ENCODE measurements at regions not wholly inside any gene's neighbourhood (a gene's known extent, or its start where the extent isn't known, plus 50 kb on each side); places are given as distances from the start of the nearest gene placed in this dataset.

GRCh38 chr20:58071298-58071697 lies 157.2 kb downstream of the ANKRD60 start (continued):
- TF ChIP-seq CHD7 (IDR thresholded peaks at IDR 0.05; ENCODE audit: insufficient replicate concordance, low read length) (no peak), RNF2 (IDR thresholded peaks at IDR 0.05; ENCODE audit: borderline replicate concordance, low read depth, low read length, missing control alignments, poor library complexity, severe bottlenecking) (no peak), CBX8 (IDR thresholded peaks at IDR 0.05; ENCODE audit: borderline replicate concordance, low read depth, low read length) (no peak), ATF2 (IDR thresholded peaks at IDR 0.05; ENCODE audit: low read length) (no peak), GTF2F1 (IDR thresholded peaks at IDR 0.05; ENCODE audit: borderline replicate concordance, low read depth, low read length) (no peak)

Measured in H1 (cell line).